A549 (cell line): ENCODE measurements at regions not wholly inside any gene's neighbourhood (a gene's known extent, or its start where the extent isn't known, plus 50 kb on each side); places are given as distances from the start of the nearest gene placed in this dataset.

Source experiments
- CTCF ChIP-seq: fragments of >200 bp; sonication (Bioruptor Twin); formaldehyde crosslinking; IDR thresholded peaks from 3 replicates; pipeline ENCODE4 v1.5.1; 2016
- ELK1 ChIP-seq: fragments of 150-350 bp; IDR thresholded peaks from 2 replicates; pipeline ENCODE4 v1.6.1; 2014; ENCODE audit warnings: low read depth, mild to moderate bottlenecking, low read length
- EP300 ChIP-seq, 2 experiments: fragments of >200 bp; sonication (Bioruptor Twin); formaldehyde crosslinking; IDR thresholded peaks; 2 replicates in 1 of 2; 3 replicates in 1 of 2; pipeline ENCODE4 v1.6.1; 2016 to 2017
- ESRRA ChIP-seq: fragments of 150-350 bp; IDR thresholded peaks from 2 replicates; pipeline ENCODE4 v1.6.1; 2014; ENCODE audit warnings: mild to moderate bottlenecking, low read length, borderline replicate concordance
- FOSL2 ChIP-seq, 2 experiments: fragments of 450-650 bp in 1 of 2; fragments of >200 bp in 1 of 2; sonication (Bioruptor Twin) in 1 of 2; formaldehyde crosslinking; IDR thresholded peaks; 2 replicates each; pipeline versions ENCODE4 v1.5.0 to v1.6.1; 2016 to 2020; ENCODE audit warnings: mild to moderate bottlenecking in 1 of 2, moderate library complexity in 1 of 2
- HOXB5 ChIP-seq: fragments of 250-450 bp; sonication (Bioruptor Pico); IDR thresholded peaks from 2 replicates; pipeline ENCODE4 v1.5.0; 2020; ENCODE audit warnings: mild to moderate bottlenecking, moderate library complexity
- KDM5A ChIP-seq: fragments of 200-600 bp; sonication (generic); IDR thresholded peaks from 2 replicates; pipeline ENCODE4 v1.6.1; 2016; ENCODE audit warnings: antibody characterized with exemption, mild to moderate bottlenecking
- MAX ChIP-seq: IDR thresholded peaks from 2 replicates; pipeline ENCODE4 v1.6.1; 2012
- MYC ChIP-seq: IDR thresholded peaks from 2 replicates; pipeline ENCODE4 v1.6.1; 2012; ENCODE audit warnings: mild to moderate bottlenecking, inconsistent platforms, low read length, improper control_type of control experiment, borderline replicate concordance
- PBX3 ChIP-seq: IDR thresholded peaks from 2 replicates; pipeline ENCODE4 v1.6.1; 2012
- POLR2A ChIP-seq: IDR thresholded peaks from 2 replicates; pipeline ENCODE4 v1.6.1; 2012; ENCODE audit warnings: mild to moderate bottlenecking, low read length

GRCh38 chr12:107336695-107337094 is 243.3 kb upstream of the CRY1 start:
- TF ChIP-seq FOSL2 (IDR thresholded peaks at IDR 0.05) (no peak), FOSL2 (CRISPR knock-in tag; IDR thresholded peaks at IDR 0.05) (no peak), PBX3 (no peak), CTCF (no peak), ELK1 (no peak), HOXB5 (CRISPR knock-in tag) (no peak), ESRRA (no peak), MAX (no peak), KDM5A (no peak), POLR2A (no peak), EP300 (IDR thresholded peaks at IDR 0.05) (no peak), MYC (no peak)
